ENCODE measurements at regions not wholly inside any gene's neighbourhood (a gene's known extent, or its start where the extent isn't known, plus 50 kb on each side); places are given as distances from the start of the nearest gene placed in this dataset.
"Not testable (repeated sequence)": the region's sequence is repeated elsewhere in the genome, so short reads cannot be mapped to it uniquely, and the experiment has no call there.

DNA sequence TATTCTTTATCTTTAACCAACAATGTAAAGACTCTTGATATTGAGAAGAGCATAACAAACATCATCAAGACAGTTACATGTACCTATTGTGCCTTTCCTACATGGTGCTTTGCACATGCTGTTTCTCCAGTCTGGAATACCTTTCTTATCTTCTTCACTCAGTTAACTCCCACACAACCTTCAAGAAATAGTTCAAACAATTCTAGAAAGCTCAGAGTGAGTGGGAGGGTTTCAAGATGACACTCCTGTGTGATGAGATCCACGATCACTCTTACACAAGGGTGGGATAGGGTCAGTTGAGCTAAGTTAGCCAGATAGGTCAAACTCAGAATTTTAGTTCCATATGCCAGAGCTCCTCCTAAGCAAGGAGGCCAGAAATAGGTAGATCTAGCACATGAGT lies 915.5 kb downstream of the NR2F1-AS1 start:
- no peak for DNase-seq

DNA sequence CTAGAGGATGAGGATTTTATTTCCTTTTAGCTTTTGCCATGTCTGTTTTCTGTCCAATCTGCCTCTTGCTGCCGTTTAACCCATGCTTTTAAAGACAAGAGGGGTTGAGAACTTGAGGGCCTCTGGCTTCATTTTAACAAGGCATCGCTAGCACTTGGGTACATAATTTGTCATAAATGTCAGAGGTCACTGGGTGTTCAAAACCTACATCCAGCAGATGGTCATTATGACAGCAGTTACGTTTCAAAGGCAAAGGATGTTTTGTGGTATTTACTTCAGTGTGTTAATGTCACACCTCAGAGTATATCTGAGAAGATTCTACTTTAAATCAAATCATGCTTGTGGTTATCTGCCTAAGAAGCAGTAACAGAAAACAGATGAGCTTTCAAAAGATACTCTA lies 918.3 kb downstream of the NR2F1-AS1 start:
- no peak for DNase-seq

DNA sequence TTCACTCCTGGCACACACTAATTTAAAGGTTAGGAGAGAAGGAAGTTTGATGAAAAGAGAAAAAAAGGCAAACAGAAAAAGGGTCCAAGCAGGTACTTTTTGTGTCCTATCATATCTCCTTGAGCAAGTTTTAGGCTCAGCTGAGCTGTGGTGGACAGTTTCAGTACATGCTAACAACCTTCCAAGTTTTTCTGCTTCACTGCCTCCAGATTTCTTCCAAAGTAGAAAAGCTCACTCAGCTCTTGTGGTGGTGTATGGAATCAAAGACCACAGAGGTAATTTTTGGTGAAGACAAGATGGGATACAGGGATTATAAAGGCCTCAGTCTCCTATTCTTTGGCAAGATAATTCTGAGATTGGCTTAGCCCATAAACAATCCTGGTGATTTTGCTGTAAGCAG lies 921.8 kb downstream of the NR2F1-AS1 start:
- no peak for DNase-seq

DNA sequence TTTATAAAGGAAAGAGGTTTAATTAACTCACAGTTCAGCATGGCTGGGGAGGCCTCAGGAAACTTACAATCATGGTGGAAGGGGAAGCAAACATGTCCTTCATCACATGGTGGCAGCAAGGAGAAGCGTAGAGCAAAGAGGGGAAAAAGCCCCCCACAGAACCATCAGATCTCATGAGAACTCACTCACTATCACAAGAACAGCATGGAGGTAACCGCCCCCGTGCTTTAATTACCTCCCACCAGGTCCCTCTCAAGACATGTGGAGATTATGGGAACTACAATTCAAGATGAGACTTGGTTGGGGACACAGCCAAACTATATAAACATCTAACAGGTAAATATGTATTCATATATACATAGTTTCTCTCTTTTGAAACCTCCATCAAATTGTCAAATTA lies 926.4 kb downstream of the NR2F1-AS1 start:
- not testable (repeated sequence) for DNase-seq

DNA sequence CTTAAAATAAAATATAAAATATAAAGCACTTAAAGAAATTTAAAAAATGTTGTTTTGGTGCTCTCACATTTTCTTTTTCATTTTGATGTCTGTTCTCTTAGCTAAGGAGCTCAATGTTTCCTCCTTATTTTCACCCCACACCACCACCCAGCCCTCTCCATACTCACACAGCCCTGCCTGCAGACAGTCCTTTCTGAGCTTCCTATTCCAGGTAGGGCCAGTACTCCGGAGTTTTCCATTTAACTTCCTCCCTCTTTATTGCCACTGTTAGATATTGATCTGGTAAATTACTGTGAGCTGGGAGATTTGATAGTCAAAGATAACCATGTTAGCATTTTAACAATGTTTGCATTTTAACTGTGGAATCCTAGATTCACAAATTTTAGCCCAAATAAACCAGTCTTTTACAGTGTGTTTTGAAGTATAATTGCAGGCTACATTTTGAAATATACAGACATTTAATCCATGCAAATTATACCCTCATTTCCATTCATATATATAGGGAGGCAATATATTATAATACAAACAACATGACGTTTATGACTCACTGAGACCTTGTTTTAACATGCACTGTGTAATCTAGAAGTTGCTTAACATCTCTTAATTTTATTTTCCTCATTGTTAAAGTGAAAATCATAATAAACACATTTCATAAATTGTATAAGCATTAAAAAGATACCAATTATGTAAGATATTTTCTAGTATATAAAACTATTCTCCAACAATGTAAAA lies 927.1 kb downstream of the NR2F1-AS1 start:
- DNase-seq, result no peak

DNA sequence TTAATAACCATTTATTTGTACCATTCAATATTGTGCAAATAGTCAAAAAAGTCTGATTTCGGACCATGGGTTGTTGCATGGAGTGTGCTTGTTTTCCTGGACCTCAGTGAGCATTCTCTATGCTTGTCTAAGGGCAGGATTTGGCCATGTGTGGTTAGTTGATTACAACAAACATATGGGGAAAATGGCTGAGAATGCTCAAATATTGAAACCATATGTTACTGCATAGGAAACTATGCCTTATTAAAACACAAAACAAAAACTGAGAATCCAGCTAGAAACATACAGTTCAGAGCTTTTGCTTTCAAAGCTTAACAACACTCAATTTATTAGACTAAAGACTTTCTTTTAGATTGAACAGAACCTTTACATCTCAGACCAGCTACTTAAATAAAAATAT lies 928.3 kb downstream of the NR2F1-AS1 start:
- no peak for DNase-seq

DNA sequence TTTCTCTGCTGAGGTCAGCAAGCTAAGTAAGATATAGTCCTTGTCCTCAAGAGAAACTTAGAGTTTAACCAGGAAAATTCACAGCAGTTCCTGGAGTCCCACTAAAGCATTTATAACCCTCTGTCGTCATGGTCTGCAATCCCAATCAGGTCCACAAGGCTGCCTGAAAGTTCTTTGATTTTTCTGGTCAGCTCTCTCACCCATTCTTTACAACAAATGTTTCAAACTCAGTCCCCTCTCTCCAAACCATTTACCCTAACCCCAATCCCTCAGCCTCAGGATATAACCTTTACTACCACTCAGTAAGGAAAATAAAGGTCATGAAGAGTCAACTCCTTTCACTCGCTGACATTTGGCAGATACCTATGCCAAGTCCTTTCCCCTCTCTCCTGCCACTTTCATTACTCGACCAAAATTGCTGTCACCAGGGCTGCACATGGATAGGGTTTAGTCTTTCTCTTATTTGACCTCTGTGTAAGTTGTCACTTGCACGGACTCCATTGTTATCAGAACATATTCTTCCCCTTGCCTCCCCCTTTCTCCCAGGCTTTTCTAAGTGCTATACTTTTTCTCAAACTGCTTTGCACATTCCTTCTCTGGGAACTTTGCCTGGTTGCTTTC lies 936.6 kb downstream of the NR2F1-AS1 start:
- no peak for DNase-seq

DNA sequence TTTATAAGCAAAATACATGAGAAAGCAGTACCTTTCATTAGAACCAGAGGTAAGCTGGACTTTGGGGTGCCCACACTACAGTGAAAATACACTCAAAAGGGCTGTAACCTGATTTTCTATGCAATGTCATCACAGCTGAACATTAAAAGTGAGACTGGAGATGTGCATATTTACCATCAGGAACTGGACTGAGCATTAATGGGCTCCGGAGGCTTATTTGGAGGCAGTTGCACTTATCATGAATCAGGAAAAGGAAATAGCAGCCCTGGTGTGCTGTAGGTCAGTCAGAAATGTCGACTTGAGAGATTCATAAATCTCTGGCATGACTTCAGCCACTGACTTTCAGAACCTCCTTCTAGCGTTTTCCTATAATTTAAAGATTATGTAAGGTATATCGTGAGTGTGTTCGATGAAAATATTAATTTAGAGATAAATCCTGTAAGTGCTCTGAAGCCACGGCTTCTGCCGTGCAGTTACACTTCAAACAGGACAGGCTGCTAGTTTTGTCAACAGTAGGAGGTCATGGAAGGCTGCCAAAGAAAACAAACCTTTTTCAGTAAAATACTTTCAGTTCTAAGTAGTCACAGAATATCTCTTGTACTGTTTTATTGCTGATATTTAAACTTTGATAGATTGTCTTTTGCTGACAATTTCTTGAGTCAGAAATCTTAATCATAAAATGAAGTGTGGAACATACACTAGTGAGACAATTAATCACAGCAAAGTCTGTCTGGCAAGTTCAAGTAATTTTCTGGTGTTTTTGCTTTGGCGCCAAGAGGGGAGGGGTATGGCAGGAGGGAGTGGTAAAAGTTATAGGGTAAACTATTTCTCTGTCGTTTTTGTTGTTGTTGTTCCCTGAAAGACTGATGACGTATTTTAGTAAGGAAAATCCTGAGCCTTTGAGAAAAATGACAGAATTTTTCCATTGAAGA lies 939.7 kb downstream of the NR2F1-AS1 start:
- DNase-seq, result no peak

DNA sequence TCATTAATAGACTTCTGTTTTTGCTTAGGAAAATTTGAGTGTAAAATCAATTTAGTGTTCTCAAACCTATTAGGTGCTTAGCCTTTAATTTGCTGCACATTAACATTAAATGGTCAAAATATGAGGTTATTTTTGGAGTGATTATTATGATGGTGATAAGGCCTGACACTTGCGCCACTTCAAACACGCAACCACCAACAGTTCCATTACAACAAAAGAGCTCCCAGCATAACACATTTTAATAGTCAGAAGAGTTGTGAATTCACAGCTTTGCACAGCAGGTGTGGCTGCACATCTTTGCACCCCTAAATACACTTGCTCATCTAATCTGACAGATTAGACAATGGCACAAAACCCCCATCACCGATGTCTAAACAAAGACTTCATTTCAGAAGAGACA lies 940.7 kb downstream of the NR2F1-AS1 start:
- DNase-seq, result no peak

DNA sequence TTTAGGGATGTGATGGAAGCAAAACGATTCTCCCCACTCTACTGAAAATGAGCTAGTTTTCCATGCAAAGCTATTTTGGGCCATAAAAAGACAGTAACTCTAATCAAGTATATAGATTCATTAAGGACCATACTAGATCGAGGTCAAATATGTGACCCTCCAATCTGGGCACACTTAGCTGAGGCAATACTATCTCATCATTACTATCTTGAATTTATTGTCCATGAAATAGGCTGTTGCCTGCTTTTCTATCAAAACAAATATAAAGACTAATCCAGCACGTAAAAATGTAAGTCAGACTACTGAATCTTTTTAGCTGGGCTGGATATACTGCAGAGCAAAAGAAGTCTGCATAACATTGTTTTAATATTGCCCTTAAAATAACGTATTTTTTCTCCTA lies 943.1 kb downstream of the NR2F1-AS1 start:
- DNase-seq, result no peak

DNA sequence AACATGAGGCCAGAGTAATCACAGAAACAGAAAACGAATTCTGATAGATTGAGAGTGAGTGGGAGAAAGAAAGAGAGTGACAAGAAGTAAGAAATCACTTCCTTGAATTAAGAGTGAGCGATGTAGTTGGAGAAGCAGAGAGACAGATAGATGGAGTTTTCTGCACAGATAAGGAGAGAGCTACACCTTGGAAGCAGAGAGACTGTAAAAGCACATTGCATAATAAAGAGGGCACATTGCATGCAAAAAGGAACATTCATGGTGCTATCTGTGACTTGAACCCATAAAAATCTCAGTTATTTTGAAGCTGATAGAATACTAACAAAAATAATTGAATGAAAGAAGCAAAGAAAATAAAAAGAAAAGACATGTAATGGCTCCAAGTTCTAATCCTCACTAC lies 943.8 kb downstream of the NR2F1-AS1 start:
- DNase-seq, result no peak

DNA sequence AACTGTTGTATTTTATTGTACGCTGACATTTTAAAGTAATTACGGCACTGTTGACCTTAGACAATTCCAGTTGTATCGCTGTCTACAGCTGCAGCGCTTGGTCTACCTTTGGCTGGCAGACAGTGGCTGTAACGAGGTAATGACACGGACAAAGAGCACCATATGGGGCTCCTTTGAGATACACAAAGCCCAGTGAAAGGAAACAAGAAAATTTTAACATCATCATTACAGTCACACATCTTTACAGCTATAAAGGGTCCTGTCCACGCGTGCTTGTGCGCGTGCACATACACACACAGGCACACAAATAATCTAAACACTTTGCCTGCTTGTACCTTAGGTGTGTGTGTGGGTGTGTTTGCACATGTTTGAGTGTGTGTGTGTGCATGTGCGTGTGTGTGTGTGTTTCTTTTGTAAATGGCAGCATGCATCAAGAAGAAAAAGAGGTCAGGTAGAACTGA lies 946.0 kb downstream of the NR2F1-AS1 start:
- DNase-seq, result peak; percentile 53

DNA sequence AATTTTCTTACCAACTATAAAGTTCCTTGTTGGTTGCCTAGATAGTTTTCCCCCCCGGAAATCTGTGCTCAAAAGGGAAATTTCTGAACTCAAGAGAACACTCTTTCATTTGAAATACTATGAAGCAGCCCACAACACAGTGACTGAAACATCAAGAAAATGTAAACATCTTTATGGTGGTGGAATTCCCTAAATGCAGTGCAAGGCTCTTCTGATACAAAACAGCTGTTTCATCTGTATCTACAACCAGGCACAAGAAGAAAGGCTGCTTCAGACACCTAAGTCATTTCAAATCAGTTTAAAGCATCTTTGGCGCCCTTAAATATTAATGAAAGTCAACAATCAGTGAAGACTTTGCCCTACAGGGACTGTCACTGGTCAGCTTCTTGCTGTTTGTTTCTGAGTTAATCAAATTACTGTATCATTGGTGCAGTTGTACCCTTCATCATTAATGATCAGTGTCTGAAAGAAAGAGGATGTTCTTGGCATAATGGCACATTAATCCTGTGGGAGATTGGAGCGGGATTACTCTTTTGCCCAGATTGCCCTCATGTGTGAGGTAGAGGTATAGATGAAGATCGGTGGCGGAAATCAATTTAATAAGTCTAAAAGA lies 947.0 kb downstream of the NR2F1-AS1 start:
- no peak for DNase-seq

DNA sequence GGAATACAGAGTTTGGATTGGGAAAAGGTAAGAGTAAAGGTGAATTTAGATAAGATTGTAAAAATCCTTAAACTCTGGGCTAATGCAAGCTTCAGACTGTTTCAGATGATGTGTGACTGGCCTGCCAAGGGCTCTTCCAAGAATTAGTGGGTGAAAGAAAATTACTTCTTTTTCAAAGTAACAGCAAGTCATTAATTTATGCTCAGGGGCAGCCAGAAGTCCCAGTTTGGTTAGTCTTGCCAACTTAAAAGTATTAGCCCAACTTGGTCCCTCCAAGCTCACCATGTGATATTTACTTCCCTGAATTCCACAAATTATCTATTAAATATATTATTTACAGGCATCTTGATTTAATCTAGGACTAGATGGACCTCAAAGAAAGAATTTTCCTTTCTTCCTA lies 947.8 kb downstream of the NR2F1-AS1 start:
- no peak for DNase-seq

DNA sequence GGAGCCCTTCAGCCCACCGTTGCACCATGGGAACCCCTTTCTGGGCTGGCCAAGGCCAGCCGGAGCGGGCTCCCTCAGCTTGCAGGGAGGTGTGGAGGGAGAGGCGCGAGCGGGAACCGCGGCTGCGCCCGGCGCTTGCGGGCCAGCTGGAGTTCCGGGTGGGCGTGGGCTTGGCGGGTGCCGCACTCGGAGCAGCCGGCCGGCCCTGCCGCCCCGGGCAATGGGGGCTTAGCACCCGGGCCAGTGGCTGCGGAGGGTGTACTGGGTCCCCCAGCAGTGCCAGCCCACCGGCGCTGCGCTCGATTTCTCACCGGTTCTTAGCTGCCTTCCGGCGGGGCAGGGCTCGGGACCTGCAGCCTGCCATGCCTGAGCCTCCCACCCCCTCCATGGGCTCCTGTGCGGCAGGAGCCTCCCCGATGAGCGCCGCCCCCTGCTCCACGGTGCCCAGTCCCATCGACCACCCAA lies 949.8 kb downstream of the NR2F1-AS1 start:
- DNase-seq, result not testable (repeated sequence)

DNA sequence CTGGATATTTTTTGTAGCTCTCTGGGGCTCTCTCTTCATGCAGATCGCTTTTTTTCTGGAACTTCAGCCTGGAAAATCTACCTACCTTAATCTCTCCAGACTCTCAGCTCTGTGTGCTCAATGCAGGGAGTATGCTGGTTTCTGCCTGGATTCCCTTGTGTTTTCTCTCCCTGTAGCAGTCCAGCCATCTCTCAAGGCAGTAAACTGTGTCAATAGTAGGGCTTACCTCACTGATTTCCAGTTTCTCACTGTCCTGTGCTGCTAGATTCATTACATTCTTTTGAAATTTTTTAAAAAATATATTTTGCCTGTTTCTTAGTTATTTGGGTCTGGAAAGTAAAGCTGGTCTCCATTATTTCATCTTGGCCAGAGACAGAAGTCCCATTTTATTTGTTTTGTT lies 951.4 kb downstream of the NR2F1-AS1 start:
- DNase-seq, result no peak

DNA sequence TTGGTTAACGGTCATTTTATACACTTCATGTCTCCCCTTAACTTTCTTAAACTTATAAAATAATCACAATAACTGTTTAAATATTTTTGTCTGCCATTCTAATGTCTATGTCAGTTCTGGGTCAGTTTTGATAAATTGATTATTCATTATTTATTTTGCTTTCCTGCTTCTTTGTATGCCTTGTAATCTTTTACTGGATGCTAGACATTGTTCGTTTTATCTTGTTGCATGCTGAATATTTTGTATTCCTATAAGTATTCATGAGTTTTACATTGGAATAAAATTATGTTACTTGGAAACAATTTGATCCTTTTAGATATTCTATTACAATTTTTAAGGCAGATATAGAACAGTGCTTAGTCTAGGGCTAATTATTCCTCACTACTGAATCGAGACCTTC lies 952.0 kb downstream of the NR2F1-AS1 start:
- DNase-seq, result no peak

DNA sequence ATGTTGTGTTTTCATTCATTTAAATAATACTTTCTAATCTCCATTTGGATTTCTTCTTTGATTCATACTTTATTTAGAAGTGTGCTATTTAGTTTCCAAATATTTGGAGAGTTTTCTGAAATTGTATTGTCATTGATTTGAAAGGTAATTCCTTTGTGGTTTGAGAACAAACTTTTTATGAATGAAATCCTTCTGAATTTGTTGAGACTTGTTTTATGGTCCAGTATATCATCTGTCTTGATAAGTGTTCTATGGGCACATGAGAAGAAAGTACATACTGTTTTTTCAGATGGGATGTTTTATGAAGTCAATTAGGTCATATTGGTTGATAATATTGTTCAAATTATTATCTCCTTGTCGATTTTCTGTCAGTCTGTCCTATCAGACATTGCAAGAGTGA lies 953.8 kb downstream of the NR2F1-AS1 start:
- no peak for DNase-seq

DNA sequence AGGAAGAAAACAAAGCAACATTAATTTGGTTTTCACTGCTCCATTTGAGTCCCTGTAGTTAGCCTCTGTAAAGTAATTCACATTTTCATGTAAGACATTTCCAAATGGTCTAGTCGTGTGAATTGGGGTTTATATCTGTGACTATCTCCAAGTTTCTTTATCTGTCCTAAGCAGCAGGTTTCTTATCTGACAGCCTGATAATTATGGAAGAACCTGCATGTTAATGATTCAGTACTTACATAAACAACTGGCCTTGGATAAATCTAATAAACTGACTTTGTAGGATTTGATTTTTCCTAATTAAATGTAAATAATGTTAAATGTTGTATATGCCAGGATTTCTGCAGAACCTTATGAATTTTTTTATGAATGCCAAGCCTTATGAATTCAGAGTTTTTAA lies 964.9 kb downstream of the NR2F1-AS1 start:
- DNase-seq, result no peak

DNA sequence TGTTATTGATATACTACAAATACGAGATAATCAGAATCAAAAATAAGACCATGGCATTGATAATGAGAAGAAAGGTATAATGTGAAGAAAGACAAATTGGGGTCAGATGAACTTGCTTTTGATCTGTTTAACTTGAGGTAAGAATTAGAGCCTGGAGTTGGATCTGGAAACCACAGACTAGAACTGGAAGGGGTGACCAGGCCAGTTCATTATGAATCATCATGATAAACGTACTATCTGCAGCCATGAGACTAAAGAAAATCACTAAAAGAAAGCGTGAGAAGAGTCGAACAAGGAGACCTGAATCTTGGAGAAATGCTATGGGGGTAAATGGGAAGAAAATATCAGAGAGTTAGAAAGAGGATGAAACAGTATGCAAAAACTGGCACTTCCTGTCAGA lies 967.5 kb downstream of the NR2F1-AS1 start:
- no peak for DNase-seq

DNA sequence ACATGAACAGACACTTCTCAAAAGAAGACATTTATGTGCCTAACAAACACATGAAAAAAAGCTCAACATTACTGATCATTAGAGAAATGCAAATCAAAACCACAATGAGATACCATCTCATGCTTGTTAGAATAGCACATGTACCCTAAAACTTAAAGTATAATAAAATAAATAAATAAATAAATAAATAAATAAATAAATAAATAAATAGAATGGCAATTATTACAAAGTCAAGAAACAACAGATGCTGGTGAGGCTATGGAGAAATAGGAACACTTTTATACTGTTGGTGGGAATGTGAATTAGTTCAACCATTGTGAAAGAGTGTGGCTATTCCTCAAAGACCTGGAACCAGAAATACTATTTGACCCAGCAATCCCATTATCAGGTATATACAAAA lies 970.6 kb downstream of the NR2F1-AS1 start:
- DNase-seq, result not testable (repeated sequence)

DNA sequence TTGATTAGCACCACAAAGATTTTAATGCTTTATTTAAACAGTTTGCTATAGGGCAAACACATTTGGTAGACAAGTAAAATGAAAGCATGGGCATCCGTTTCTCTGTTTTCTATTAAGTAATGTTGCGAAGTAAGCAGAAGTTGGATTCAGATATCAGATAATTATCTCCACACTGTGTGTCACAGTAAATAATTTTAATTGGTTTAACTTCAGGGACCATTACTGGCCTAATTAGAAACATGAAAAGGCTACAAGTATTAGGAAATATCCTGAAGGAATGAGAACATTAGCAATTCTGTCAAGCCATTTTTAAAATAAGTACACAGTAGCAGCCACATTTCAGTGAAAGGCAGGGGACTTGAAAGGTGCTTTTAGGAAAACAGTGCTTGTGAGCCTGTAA lies 975.4 kb downstream of the NR2F1-AS1 start:
- no peak for DNase-seq

DNA sequence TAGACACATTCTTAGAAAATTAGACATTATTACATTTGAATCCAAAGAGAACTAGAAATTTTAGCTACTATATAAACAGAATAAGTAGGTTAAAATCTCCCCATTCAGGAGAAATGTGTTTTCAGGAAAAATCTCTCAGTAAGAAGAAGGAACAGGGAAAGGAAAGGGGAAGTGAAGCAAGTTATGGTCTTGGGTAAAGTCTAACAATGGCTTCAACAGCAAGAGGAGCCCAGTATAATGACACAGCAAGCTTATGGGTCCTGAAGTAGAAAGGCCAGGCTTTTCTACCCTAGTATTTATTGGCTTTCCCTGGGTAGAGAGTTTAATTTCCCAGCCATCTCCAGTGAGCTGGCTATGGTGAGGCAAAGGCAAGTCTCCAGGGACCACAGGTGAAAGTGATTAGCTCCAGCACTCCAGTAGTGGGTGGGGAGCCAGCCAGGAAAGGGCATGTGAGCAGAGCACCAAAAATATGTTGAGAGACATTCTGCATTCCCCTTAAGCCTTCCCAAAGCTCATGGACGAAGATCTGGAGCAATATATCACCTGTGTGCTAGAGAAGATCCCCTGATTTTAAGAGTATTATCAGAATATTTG lies 981.7 kb downstream of the NR2F1-AS1 start:
- DNase-seq, result peak; percentile 19
